HEK293T (cell line): ENCODE measurements at regions not wholly inside any gene's neighbourhood (a gene's known extent, or its start where the extent isn't known, plus 50 kb on each side); places are given as distances from the start of the nearest gene placed in this dataset.

ENCODE experiments used
- ARNT ChIP-seq: fragments of 450-650 bp; IDR thresholded peaks from 2 replicates; pipeline ENCODE4 v1.6.1; 2017; ENCODE audit warnings: mild to moderate bottlenecking
- BHLHE40 ChIP-seq: fragments of 450-650 bp; IDR thresholded peaks from 2 replicates; pipeline ENCODE4 v1.6.1; 2016; ENCODE audit warnings: mild to moderate bottlenecking, moderate library complexity, borderline replicate concordance
- FOXA1 ChIP-seq: fragments of 450-650 bp; IDR thresholded peaks from 2 replicates; pipeline ENCODE4 v1.6.1; 2016; ENCODE audit warnings: mild to moderate bottlenecking
- FOXK2 ChIP-seq: fragments of 450-650 bp; IDR thresholded peaks from 2 replicates; pipeline ENCODE4 v1.6.1; 2016; ENCODE audit warnings: mild to moderate bottlenecking
- FOXM1 ChIP-seq: fragments of 450-650 bp; IDR thresholded peaks from 2 replicates; pipeline ENCODE4 v1.6.1; 2017; ENCODE audit warnings: mild to moderate bottlenecking, borderline replicate concordance
- LEF1 ChIP-seq: fragments of 450-650 bp; IDR thresholded peaks from 2 replicates; pipeline ENCODE4 v1.6.1; 2017; ENCODE audit warnings: mild to moderate bottlenecking, borderline replicate concordance
- SP1 ChIP-seq: fragments of 450-650 bp; IDR thresholded peaks from 2 replicates; pipeline ENCODE4 v1.6.1; 2017
- TARDBP ChIP-seq: fragments of 450-650 bp; IDR thresholded peaks from 2 replicates; pipeline ENCODE4 v1.6.1; 2016
- TF ChIP-seq, protein P1 (sequence below): fragments of 450-650 bp; IDR thresholded peaks from 2 replicates; pipeline ENCODE4 v1.6.1; 2016

GRCh38 chr6:9007027-9007426 lies 571.7 kb upstream of the SLC35B3 start:
- TF ChIP-seq FOXA1 (no peak), TARDBP (no peak), SP1 (no peak), ARNT (no peak), FOXK2 (no peak), LEF1 (no peak), BHLHE40 (no peak), FOXM1 (no peak)
- TF ChIP-seq, protein P1, sequence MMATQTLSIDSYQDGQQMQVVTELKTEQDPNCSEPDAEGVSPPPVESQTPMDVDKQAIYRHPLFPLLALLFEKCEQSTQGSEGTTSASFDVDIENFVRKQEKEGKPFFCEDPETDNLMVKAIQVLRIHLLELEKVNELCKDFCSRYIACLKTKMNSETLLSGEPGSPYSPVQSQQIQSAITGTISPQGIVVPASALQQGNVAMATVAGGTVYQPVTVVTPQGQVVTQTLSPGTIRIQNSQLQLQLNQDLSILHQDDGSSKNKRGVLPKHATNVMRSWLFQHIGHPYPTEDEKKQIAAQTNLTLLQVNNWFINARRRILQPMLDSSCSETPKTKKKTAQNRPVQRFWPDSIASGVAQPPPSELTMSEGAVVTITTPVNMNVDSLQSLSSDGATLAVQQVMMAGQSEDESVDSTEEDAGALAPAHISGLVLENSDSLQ = no peak
